ENCODE measurements at regions not wholly inside any gene's neighbourhood (a gene's known extent, or its start where the extent isn't known, plus 50 kb on each side); places are given as distances from the start of the nearest gene placed in this dataset.
"Not testable (repeated sequence)": the region's sequence is repeated elsewhere in the genome, so short reads cannot be mapped to it uniquely, and the experiment has no call there.

GRCh38 chr17:68780596-68780995 lies 174.6 kb downstream of the ABCA8 start:
- DNase-seq (ENCODE audit: low spot score) = no peak

GRCh38 chr17:68778726-68779125 lies 176.5 kb downstream of the ABCA8 start:
- no peak for DNase-seq (ENCODE audit: low spot score)

GRCh38 chr17:68777856-68778694 lies 176.9 kb upstream of the FAM20A start:
- DNase-seq (ENCODE audit: low spot score) = no peak

GRCh38 chr17:68777243-68777855 lies 176.2 kb upstream of the FAM20A start:
- DNase-seq (ENCODE audit: low spot score) = peak; percentile 74

- DNase-seq (ENCODE audit: low spot score) = no peak
Measured at GRCh38 chr17:68776451-68776850, 175.3 kb upstream of the FAM20A start.

GRCh38 chr17:68775969-68776368 lies 174.8 kb upstream of the FAM20A start:
- DNase-seq (ENCODE audit: low spot score) = no peak

- no peak for DNase-seq (ENCODE audit: low spot score)
Measured at GRCh38 chr17:68775318-68775717, 174.2 kb upstream of the FAM20A start.

GRCh38 chr17:68771867-68772515 lies 170.8 kb upstream of the FAM20A start:
- DNase-seq (ENCODE audit: low spot score) = peak; percentile 75

- DNase-seq (ENCODE audit: low spot score) = no peak
Measured at GRCh38 chr17:68768804-68769203, 167.6 kb upstream of the FAM20A start.

GRCh38 chr17:68766640-68767039 lies 165.5 kb upstream of the FAM20A start:
- DNase-seq (ENCODE audit: low spot score) = no peak

- no peak for DNase-seq (ENCODE audit: low spot score)
Measured at GRCh38 chr17:68763562-68763961, 162.4 kb upstream of the FAM20A start.

GRCh38 chr17:68762911-68763310 lies 161.7 kb upstream of the FAM20A start:
- DNase-seq (ENCODE audit: low spot score) = no peak

GRCh38 chr17:68760141-68760475 lies 158.9 kb upstream of the FAM20A start:
- no peak for DNase-seq (ENCODE audit: low spot score)

- peak; percentile 91 for DNase-seq (ENCODE audit: low spot score)
Measured at GRCh38 chr17:68759343-68760140, 158.4 kb upstream of the FAM20A start.

GRCh38 chr17:68759002-68759342 lies 157.8 kb upstream of the FAM20A start:
- DNase-seq (ENCODE audit: low spot score) = no peak

- not testable (repeated sequence) for DNase-seq (ENCODE audit: low spot score)
Measured at GRCh38 chr17:68757866-68758757, 156.9 kb upstream of the FAM20A start.

GRCh38 chr17:68753985-68754769 lies 153.0 kb upstream of the FAM20A start:
- no peak for DNase-seq (ENCODE audit: low spot score)

- DNase-seq (ENCODE audit: low spot score) = no peak
Measured at GRCh38 chr17:68750208-68750562, 149.0 kb upstream of the FAM20A start.

GRCh38 chr17:68749349-68750207 lies 148.4 kb upstream of the FAM20A start:
- DNase-seq (ENCODE audit: low spot score) = no peak

GRCh38 chr17:68748381-68748780 lies 147.2 kb upstream of the FAM20A start:
- no peak for DNase-seq (ENCODE audit: low spot score)
